ENCODE measurements at regions not wholly inside any gene's neighbourhood (a gene's known extent, or its start where the extent isn't known, plus 50 kb on each side); places are given as distances from the start of the nearest gene placed in this dataset.

- TF ChIP-seq POLR2A (IDR thresholded peaks at IDR 0.05; ENCODE audit: low read depth, low read length) (no peak), TAF1 (IDR thresholded peaks at IDR 0.05; ENCODE audit: borderline replicate concordance, low read depth, low read length) (no peak), POLR2AphosphoS5 (IDR thresholded peaks at IDR 0.05; ENCODE audit: low read depth, low read length) (no peak)
Measured at GRCh38 chr13:87393358-87393757, 277.8 kb upstream of the SLITRK5 start.
